ENCODE measurements at regions not wholly inside any gene's neighbourhood (a gene's known extent, or its start where the extent isn't known, plus 50 kb on each side); places are given as distances from the start of the nearest gene placed in this dataset.
A peak's percentile ranks its signal among the peaks of the same experiment; 100 is the strongest.
"Not testable (repeated sequence)": the region's sequence is repeated elsewhere in the genome, so short reads cannot be mapped to it uniquely, and the experiment has no call there.

- H3K27ac ChIP-seq (ENCODE audit: low read length); H3K4me3 ChIP-seq (ENCODE audit: low read length); DNase-seq; H3K9me3 ChIP-seq (replicated peaks; ENCODE audit: control insufficient read depth, low read depth, low read length); H3K27me3 ChIP-seq (ENCODE audit: control insufficient read depth, insufficient read depth, low read length); H3K36me3 ChIP-seq (ENCODE audit: control insufficient read depth, insufficient read depth, low read length): not testable (repeated sequence)
- 82% methylated on average over 20 of the region's 32 CpGs for WGBS (ENCODE audit: insufficient coverage)
- H3K4me1 ChIP-seq (ENCODE audit: control insufficient read depth, insufficient read depth, low read length): peaks cover 26% of the 10 kb centered on the region
Observed at GRCh38 chr15:77896147-77897112, 181.1 kb downstream of the TBC1D2B start.

GRCh38 chr15:77895742-77896141 is 181.8 kb downstream of the TBC1D2B start:
- Histone ChIP-seq H3K9me3 (replicated peaks; ENCODE audit: control insufficient read depth, low read depth, low read length) (no peaks in the 10 kb centered on the region), H3K4me1 (ENCODE audit: control insufficient read depth, insufficient read depth, low read length) (peaks cover 32% of the 10 kb centered on the region), H3K27ac (ENCODE audit: low read length) (no peak overlapping the region), H3K27me3 (ENCODE audit: control insufficient read depth, insufficient read depth, low read length) (no peaks in the 10 kb centered on the region), H3K4me3 (ENCODE audit: low read length) (no peak overlapping the region), H3K36me3 (ENCODE audit: control insufficient read depth, insufficient read depth, low read length) (no peaks in the 10 kb centered on the region)
- no peak for DNase-seq
- 62% methylated on average over 2 of the region's 3 CpGs for WGBS (ENCODE audit: insufficient coverage)

- H3K4me1 ChIP-seq (ENCODE audit: control insufficient read depth, insufficient read depth, low read length): peaks cover 38% of the 10 kb centered on the region
- H3K4me3 ChIP-seq (ENCODE audit: low read length); H3K36me3 ChIP-seq (ENCODE audit: control insufficient read depth, insufficient read depth, low read length); DNase-seq; H3K9me3 ChIP-seq (replicated peaks; ENCODE audit: control insufficient read depth, low read depth, low read length); H3K27me3 ChIP-seq (ENCODE audit: control insufficient read depth, insufficient read depth, low read length); H3K27ac ChIP-seq (ENCODE audit: low read length): not testable (repeated sequence)
- 48% methylated on average over 4 of the region's 4 CpGs for WGBS (ENCODE audit: insufficient coverage)
Observed at GRCh38 chr15:77895145-77895544, 182.4 kb downstream of the TBC1D2B start.

GRCh38 chr15:77893671-77894640 is 183.6 kb downstream of the TBC1D2B start:
- H3K4me3 ChIP-seq (ENCODE audit: low read length): not testable (repeated sequence)
- 40% methylated on average over 24 of the region's 52 CpGs for WGBS (ENCODE audit: insufficient coverage)

GRCh38 chr15:77893246-77893645 is 184.3 kb downstream of the TBC1D2B start:
- H3K9me3 ChIP-seq (replicated peaks; ENCODE audit: control insufficient read depth, low read depth, low read length); DNase-seq; H3K27ac ChIP-seq (ENCODE audit: low read length); H3K36me3 ChIP-seq (ENCODE audit: control insufficient read depth, insufficient read depth, low read length); H3K4me3 ChIP-seq (ENCODE audit: low read length); H3K27me3 ChIP-seq (ENCODE audit: control insufficient read depth, insufficient read depth, low read length): not testable (repeated sequence)
- WGBS (ENCODE audit: insufficient coverage): no CpG with 5 or more reads among the region's 7 CpGs
- H3K4me1 ChIP-seq (ENCODE audit: control insufficient read depth, insufficient read depth, low read length): peaks cover 52% of the 10 kb centered on the region

More at GRCh38 chr15:77893671-77894640, 183.6 kb downstream of the TBC1D2B start:
- H3K27me3 ChIP-seq (ENCODE audit: control insufficient read depth, insufficient read depth, low read length); H3K36me3 ChIP-seq (ENCODE audit: control insufficient read depth, insufficient read depth, low read length); H3K9me3 ChIP-seq (replicated peaks; ENCODE audit: control insufficient read depth, low read depth, low read length): not testable (repeated sequence)
- Histone ChIP-seq H3K27ac (ENCODE audit: low read length) (peak overlapping the region; percentile 51), H3K4me1 (ENCODE audit: control insufficient read depth, insufficient read depth, low read length) (peaks cover 50% of the 10 kb centered on the region)
- DNase-seq: peak; percentile 59

GRCh38 chr15:77892335-77892734 is 185.2 kb downstream of the TBC1D2B start:
- H3K36me3 ChIP-seq (ENCODE audit: control insufficient read depth, insufficient read depth, low read length): no peaks in the 10 kb centered on the region
- H3K4me1 ChIP-seq (ENCODE audit: control insufficient read depth, insufficient read depth, low read length): peaks cover 57% of the 10 kb centered on the region
- no peak overlapping the region for H3K4me3 ChIP-seq (ENCODE audit: low read length)
- 100% methylated on average over 1 of the region's 3 CpGs for WGBS (ENCODE audit: insufficient coverage)
- no peak overlapping the region for H3K27ac ChIP-seq (ENCODE audit: low read length)
- DNase-seq: no peak
- H3K27me3 ChIP-seq (ENCODE audit: control insufficient read depth, insufficient read depth, low read length): no peaks in the 10 kb centered on the region
- H3K9me3 ChIP-seq (replicated peaks; ENCODE audit: control insufficient read depth, low read depth, low read length): no peaks in the 10 kb centered on the region

- Histone ChIP-seq H3K4me1 (ENCODE audit: control insufficient read depth, insufficient read depth, low read length) (peaks cover 62% of the 10 kb centered on the region), H3K27ac (ENCODE audit: low read length) (peak overlapping the region; percentile 20)
- 100% methylated on average over 1 of the region's 8 CpGs for WGBS (ENCODE audit: insufficient coverage)
- not testable (repeated sequence) for H3K36me3 ChIP-seq (ENCODE audit: control insufficient read depth, insufficient read depth, low read length); H3K4me3 ChIP-seq (ENCODE audit: low read length); H3K9me3 ChIP-seq (replicated peaks; ENCODE audit: control insufficient read depth, low read depth, low read length); DNase-seq; H3K27me3 ChIP-seq (ENCODE audit: control insufficient read depth, insufficient read depth, low read length)
Observed at GRCh38 chr15:77891862-77892261, 185.6 kb downstream of the TBC1D2B start.

- WGBS (ENCODE audit: insufficient coverage): 40% methylated on average over 1 of the region's 20 CpGs
- DNase-seq: peak; percentile 62
- Histone ChIP-seq H3K4me1 (ENCODE audit: control insufficient read depth, insufficient read depth, low read length) (peaks cover 69% of the 10 kb centered on the region), H3K27ac (ENCODE audit: low read length) (peak overlapping the region; percentile 20)
- H3K4me3 ChIP-seq (ENCODE audit: low read length); H3K36me3 ChIP-seq (ENCODE audit: control insufficient read depth, insufficient read depth, low read length); H3K27me3 ChIP-seq (ENCODE audit: control insufficient read depth, insufficient read depth, low read length); H3K9me3 ChIP-seq (replicated peaks; ENCODE audit: control insufficient read depth, low read depth, low read length): not testable (repeated sequence)
Observed at GRCh38 chr15:77890911-77891801, 186.4 kb downstream of the TBC1D2B start.

- not testable (repeated sequence) for H3K27me3 ChIP-seq (ENCODE audit: control insufficient read depth, insufficient read depth, low read length); H3K9me3 ChIP-seq (replicated peaks; ENCODE audit: control insufficient read depth, low read depth, low read length); H3K4me3 ChIP-seq (ENCODE audit: low read length); H3K36me3 ChIP-seq (ENCODE audit: control insufficient read depth, insufficient read depth, low read length); DNase-seq
- Histone ChIP-seq H3K4me1 (ENCODE audit: control insufficient read depth, insufficient read depth, low read length) (peaks cover 74% of the 10 kb centered on the region), H3K27ac (ENCODE audit: low read length) (peak overlapping the region; percentile 67)
- 72% methylated on average over 3 of the region's 15 CpGs for WGBS (ENCODE audit: insufficient coverage)
Observed at GRCh38 chr15:77889828-77890725, 187.4 kb downstream of the TBC1D2B start.
